ENCODE measurements at regions not wholly inside any gene's neighbourhood (a gene's known extent, or its start where the extent isn't known, plus 50 kb on each side); places are given as distances from the start of the nearest gene placed in this dataset.
"Not testable (repeated sequence)": the region's sequence is repeated elsewhere in the genome, so short reads cannot be mapped to it uniquely, and the experiment has no call there.

- no peak for DNase-seq
Measured at GRCh38 chr10:90197766-90198165, 496.4 kb downstream of the KIF20B start.

GRCh38 chr10:90199093-90199492 lies 497.7 kb downstream of the KIF20B start:
- DNase-seq = no peak

GRCh38 chr10:90199513-90199912 lies 498.1 kb downstream of the KIF20B start:
- DNase-seq = no peak

- DNase-seq = no peak
Measured at GRCh38 chr10:90204131-90204955, 503.0 kb downstream of the KIF20B start.

GRCh38 chr10:90204956-90205314 lies 503.5 kb downstream of the KIF20B start:
- no peak for DNase-seq

- DNase-seq = no peak
Measured at GRCh38 chr10:90205340-90205739, 503.9 kb downstream of the KIF20B start.

GRCh38 chr10:90213346-90213745 lies 512.0 kb downstream of the KIF20B start:
- DNase-seq = no peak

- DNase-seq = no peak
Measured at GRCh38 chr10:90218846-90219245, 517.5 kb downstream of the KIF20B start.

GRCh38 chr10:90222372-90222771 lies 521.0 kb downstream of the KIF20B start:
- DNase-seq = no peak

- no peak for DNase-seq
Measured at GRCh38 chr10:90222939-90223338, 521.5 kb downstream of the KIF20B start.

GRCh38 chr10:90224791-90225566 lies 523.6 kb downstream of the KIF20B start:
- DNase-seq = no peak

- no peak for DNase-seq
Measured at GRCh38 chr10:90226517-90226916, 525.1 kb downstream of the KIF20B start.

GRCh38 chr10:90227217-90227656 lies 525.8 kb downstream of the KIF20B start:
- DNase-seq = no peak

- DNase-seq = no peak
Measured at GRCh38 chr10:90227786-90228185, 526.4 kb downstream of the KIF20B start.

GRCh38 chr10:90229486-90229885 lies 528.1 kb downstream of the KIF20B start:
- no peak for DNase-seq

GRCh38 chr10:90233805-90234204 lies 532.4 kb downstream of the KIF20B start:
- not testable (repeated sequence) for DNase-seq

- DNase-seq = no peak
Measured at GRCh38 chr10:90245623-90246022, 544.2 kb downstream of the KIF20B start.

- DNase-seq = not testable (repeated sequence)
Measured at GRCh38 chr10:90250784-90251183, 549.4 kb downstream of the KIF20B start.

- no peak for DNase-seq
Measured at GRCh38 chr10:90269699-90270098, 568.3 kb downstream of the KIF20B start.

GRCh38 chr10:90274721-90275468 lies 573.5 kb downstream of the KIF20B start:
- no peak for DNase-seq

- no peak for DNase-seq
Measured at GRCh38 chr10:90276894-90277475, 575.6 kb downstream of the KIF20B start.

- DNase-seq = no peak
Measured at GRCh38 chr10:90286406-90286805, 571.4 kb downstream of the HTR7 start.

- DNase-seq = no peak
Measured at GRCh38 chr10:90286941-90287340, 570.9 kb downstream of the HTR7 start.
